IMR-90 (cell line): ENCODE measurements at regions not wholly inside any gene's neighbourhood (a gene's known extent, or its start where the extent isn't known, plus 50 kb on each side); places are given as distances from the start of the nearest gene placed in this dataset.

Source experiments
- ATAC-seq: fragments of 200-7000 bp; cut with Tn5 transposase; 2 replicates; pipeline ENCODE4 v1.9.1; 2020; ENCODE audit warnings: low read depth, mild to moderate bottlenecking, moderate library complexity
- BruUV-seq: library from RNA; stranded (reverse); fragments of 400-500 nt; replicated peaks from 2 replicates; lab custom pipeline; 2021; lab: Mats Ljungman, UMichigan
- CTCF ChIA-PET: fragments of 300-600 bp; formaldehyde crosslinking; extraction: SDS; loops from one replicate; lab custom pipeline; 2021; ENCODE audit warnings: antibody characterized with exemption; lab: Yijun Ruan, JAX
- POLR2A ChIA-PET: fragments of 300-600 bp; sonication (Branson Sonifier 250); formaldehyde crosslinking; loops from one replicate; lab custom pipeline; 2022; ENCODE audit warnings: antibody characterized with exemption; ENCODE audit not compliant: unreplicated experiment; lab: Charles Lee
- DNase-seq: peaks from one replicate; pipeline ENCODE4 v3.0.0; 2013
- H2AFZ ChIP-seq: replicated peaks from 2 replicates; pipeline ENCODE3; 2013; ENCODE audit warnings: low read length, mild to moderate bottlenecking; ENCODE audit not compliant: poor library complexity
- H2AK5ac ChIP-seq: 2 replicates; pipeline ENCODE4 v1.6.1; 2013; ENCODE audit warnings: low read depth, low read length, inconsistent platforms
- H2AK9ac ChIP-seq: replicated peaks from 2 replicates; pipeline ENCODE3; 2013; ENCODE audit warnings: mild to moderate bottlenecking, low read depth, low read length, moderate library complexity; ENCODE audit not compliant: poor library complexity
- H2BK120ac ChIP-seq: 2 replicates; pipeline ENCODE4 v1.6.1; 2013; ENCODE audit warnings: low read depth, low read length, inconsistent platforms
- H2BK15ac ChIP-seq: 3 replicates; pipeline ENCODE4 v1.6.1; 2013; ENCODE audit warnings: low read depth, low read length, inconsistent platforms
- H2BK20ac ChIP-seq: 2 replicates; pipeline ENCODE4 v1.6.1; 2013; ENCODE audit warnings: low read depth, mild to moderate bottlenecking, inconsistent platforms, low read length, moderate library complexity
- H2BK5ac ChIP-seq: 2 replicates; pipeline ENCODE4 v1.6.1; 2013; ENCODE audit warnings: mild to moderate bottlenecking, low read depth, low read length, inconsistent platforms; ENCODE audit not compliant: poor library complexity, severe bottlenecking
- H3K14ac ChIP-seq: replicated peaks from 2 replicates; pipeline ENCODE4 v1.6.1; 2013; ENCODE audit warnings: low read depth, low read length, inconsistent platforms
- H3K18ac ChIP-seq: 2 replicates; pipeline ENCODE4 v1.6.1; 2013; ENCODE audit warnings: low read depth, low read length, control low read depth
- H3K23ac ChIP-seq: 2 replicates; pipeline ENCODE4 v1.6.1; 2013; ENCODE audit warnings: low read depth, low read length, inconsistent platforms
- H3K27ac ChIP-seq: 2 replicates; pipeline ENCODE4 v1.5.1; 2013; ENCODE audit warnings: mild to moderate bottlenecking, control low read depth, low read length; ENCODE audit not compliant: insufficient read depth
- H3K27me3 ChIP-seq: 2 replicates; pipeline ENCODE4 v1.6.1; 2013; ENCODE audit warnings: low read length; ENCODE audit not compliant: control insufficient read depth, insufficient read depth
- H3K36me3 ChIP-seq: 2 replicates; pipeline ENCODE4 v1.6.1; 2013; ENCODE audit warnings: low read length, mixed read lengths; ENCODE audit not compliant: control insufficient read depth, insufficient read depth
- H3K4ac ChIP-seq: 2 replicates; pipeline ENCODE4 v1.6.1; 2013; ENCODE audit warnings: low read depth, low read length, inconsistent platforms
- H3K4me1 ChIP-seq: 2 replicates; pipeline ENCODE4 v1.6.1; 2013; ENCODE audit warnings: low read length, mixed read lengths; ENCODE audit not compliant: control insufficient read depth, insufficient read depth
- H3K4me2 ChIP-seq: 2 replicates; pipeline ENCODE4 v1.6.1; 2013; ENCODE audit warnings: low read depth, mild to moderate bottlenecking, control low read depth, low read length, moderate library complexity
- H3K4me3 ChIP-seq: 2 replicates; pipeline ENCODE4 v1.5.1; 2013; ENCODE audit warnings: low read depth, mild to moderate bottlenecking, control low read depth, low read length, moderate library complexity; ENCODE audit not compliant: insufficient read depth
- H3K56ac ChIP-seq: 2 replicates; pipeline ENCODE4 v1.6.1; 2013; ENCODE audit warnings: low read length, inconsistent platforms; ENCODE audit not compliant: insufficient read depth; ENCODE audit errors: extremely low read depth
- H3K79me1 ChIP-seq, 2 experiments: 2 replicates each; pipeline ENCODE4 v1.6.1; 2013; ENCODE audit warnings: low read length in 2 of 2, inconsistent platforms in 1 of 2, low read depth in 1 of 2
- H3K9ac ChIP-seq: 2 replicates; pipeline ENCODE4 v1.6.1; 2013; ENCODE audit warnings: low read depth, low read length, control low read depth
- H3K9me1 ChIP-seq: 2 replicates; pipeline ENCODE4 v1.6.1; 2013; ENCODE audit warnings: low read length, inconsistent platforms; ENCODE audit not compliant: insufficient read depth
- H3K9me3 ChIP-seq: 2 replicates; pipeline ENCODE4 v1.6.1; 2013; ENCODE audit warnings: low read length; ENCODE audit not compliant: control insufficient read depth, insufficient read depth
- H4K20me1 ChIP-seq: 2 replicates; pipeline ENCODE4 v1.6.1; 2013; ENCODE audit warnings: low read length, inconsistent platforms; ENCODE audit not compliant: insufficient read depth
- H4K5ac ChIP-seq: 2 replicates; pipeline ENCODE4 v1.6.1; 2013; ENCODE audit warnings: mild to moderate bottlenecking, low read depth, low read length, control low read depth
- H4K8ac ChIP-seq, 2 experiments: 2 replicates each; pipeline ENCODE4 v1.6.1; 2013; ENCODE audit warnings: low read depth in 2 of 2, low read length in 2 of 2, control low read depth in 1 of 2, inconsistent platforms in 1 of 2
- H4K91ac ChIP-seq: 2 replicates; pipeline ENCODE4 v1.6.1; 2013; ENCODE audit warnings: low read depth, low read length, inconsistent platforms; ENCODE audit not compliant: insufficient read depth
- BHLHE40 ChIP-seq: fragments of 150-350 bp; IDR thresholded peaks from 2 replicates; pipeline ENCODE4 v1.6.1; 2016; ENCODE audit warnings: mild to moderate bottlenecking, low read depth, low read length
- CEBPB ChIP-seq: IDR thresholded peaks from 2 replicates; pipeline ENCODE4 v1.6.1; 2012; ENCODE audit warnings: low read depth, low read length, improper control_type of control experiment
- CHD1 ChIP-seq: IDR thresholded peaks from 2 replicates; pipeline ENCODE4 v1.6.1; 2012; ENCODE audit warnings: low read depth, low read length, improper control_type of control experiment
- FOS ChIP-seq: fragments of 150-350 bp; IDR thresholded peaks from 2 replicates; pipeline ENCODE4 v1.6.1; 2016; ENCODE audit warnings: low read depth, low read length
- MAFK ChIP-seq: IDR thresholded peaks from 2 replicates; pipeline ENCODE4 v1.6.1; 2012; ENCODE audit warnings: low read depth, low read length, improper control_type of control experiment
- MAZ ChIP-seq: IDR thresholded peaks from 2 replicates; pipeline ENCODE4 v1.6.1; 2012; ENCODE audit warnings: low read depth, mild to moderate bottlenecking, low read length, improper control_type of control experiment, moderate library complexity, borderline replicate concordance
- MXI1 ChIP-seq: IDR thresholded peaks from 2 replicates; pipeline ENCODE4 v1.6.1; 2012; ENCODE audit warnings: low read depth, mild to moderate bottlenecking, low read length, moderate library complexity, borderline replicate concordance
- NFE2L2 ChIP-seq: fragments of 150-350 bp; IDR thresholded peaks from 2 replicates; pipeline ENCODE4 v1.6.1; 2016; ENCODE audit warnings: low read depth, mild to moderate bottlenecking, low read length
- POLR2A ChIP-seq: IDR thresholded peaks from 2 replicates; pipeline ENCODE4 v1.6.1; 2012; ENCODE audit warnings: mild to moderate bottlenecking, low read depth, low read length
- RAD21 ChIP-seq: IDR thresholded peaks from 2 replicates; pipeline ENCODE4 v1.6.1; 2012; ENCODE audit warnings: low read length, improper control_type of control experiment
- RCOR1 ChIP-seq: IDR thresholded peaks from 2 replicates; pipeline ENCODE4 v1.6.1; 2012; ENCODE audit warnings: mild to moderate bottlenecking, low read length, improper control_type of control experiment; ENCODE audit not compliant: insufficient replicate concordance
- RFX5 ChIP-seq: IDR thresholded peaks from 2 replicates; pipeline ENCODE4 v1.8.0; 2012; ENCODE audit warnings: low read depth, mild to moderate bottlenecking, low read length, moderate library complexity
- SMC3 ChIP-seq: fragments of 150-350 bp; IDR thresholded peaks from 2 replicates; pipeline ENCODE4 v1.6.1; 2016; ENCODE audit warnings: low read depth, mild to moderate bottlenecking, antibody characterized with exemption, low read length, moderate library complexity
- USF2 ChIP-seq: fragments of 150-350 bp; IDR thresholded peaks from 2 replicates; pipeline ENCODE4 v1.6.1; 2017; ENCODE audit warnings: mild to moderate bottlenecking, antibody characterized with exemption, low read length, low read depth
- WGBS, 2 experiments: methylation state at CpG; one replicate each; pipeline versions ENCODE4 v1.1.5 to v1.1.7; 2013; ENCODE audit warnings: missing lambda C conversion rate in 2 of 2; ENCODE audit not compliant: insufficient read length in 1 of 2; ENCODE audit errors: extremely low coverage in 2 of 2; 5-methylcytosine and 5-hydroxymethylcytosine counted together
- dilution Hi-C: fragments of 300-500 bp; cut with HindIII; formaldehyde crosslinking; loops from one replicate; pipeline ENCODE4 v1.14.3; 2018; ENCODE audit warnings: low sequenced_read_pairs; ENCODE audit not compliant: unreplicated experiment
- in situ Hi-C: fragments of 300-500 bp; cut with MboI; formaldehyde crosslinking; loops from 3 replicates; pipeline ENCODE4 v1.14.3; 2019; ENCODE audit warnings: low sequenced_read_pairs, inconsistent platforms, mixed read lengths
- intact Hi-C: fragments of 100-400 bp; cut with micrococcal nuclease; formaldehyde crosslinking; loops from 2 replicates; pipeline ENCODE4 v1.10.0; 2022
- TF ChIP-seq, protein P1 (sequence below): conservative IDR thresholded peaks from 2 replicates; pipeline ENCODE4 v1.5.1; 2012; ENCODE audit warnings: mild to moderate bottlenecking, low read depth, low read length, improper control_type of control experiment
- TF ChIP-seq, protein P2 (sequence below): fragments of 150-350 bp; IDR thresholded peaks from 2 replicates; pipeline ENCODE4 v1.6.1; 2016; ENCODE audit warnings: low read depth, mild to moderate bottlenecking, low read length, moderate library complexity, borderline replicate concordance

- no peak overlapping the region for H2AK9ac ChIP-seq
- POLR2A ChIA-PET = no interaction called here
Observed at GRCh38 chr6:12480379-12480778, 190.2 kb downstream of the EDN1 start.

More at GRCh38 chr6:12480379-12480778, 190.2 kb downstream of the EDN1 start:
- H2BK5ac ChIP-seq = peak overlapping the region; percentile 49
- no peak for TF ChIP-seq MAFK
- no peak for TF ChIP-seq RFX5
- TF ChIP-seq BHLHE40 = no peak
- TF ChIP-seq CHD1 = no peak
- no peak for TF ChIP-seq NFE2L2
- no peak for TF ChIP-seq SMC3
- no peak for TF ChIP-seq CEBPB
- TF ChIP-seq USF2 = no peak
- TF ChIP-seq, protein P1, sequence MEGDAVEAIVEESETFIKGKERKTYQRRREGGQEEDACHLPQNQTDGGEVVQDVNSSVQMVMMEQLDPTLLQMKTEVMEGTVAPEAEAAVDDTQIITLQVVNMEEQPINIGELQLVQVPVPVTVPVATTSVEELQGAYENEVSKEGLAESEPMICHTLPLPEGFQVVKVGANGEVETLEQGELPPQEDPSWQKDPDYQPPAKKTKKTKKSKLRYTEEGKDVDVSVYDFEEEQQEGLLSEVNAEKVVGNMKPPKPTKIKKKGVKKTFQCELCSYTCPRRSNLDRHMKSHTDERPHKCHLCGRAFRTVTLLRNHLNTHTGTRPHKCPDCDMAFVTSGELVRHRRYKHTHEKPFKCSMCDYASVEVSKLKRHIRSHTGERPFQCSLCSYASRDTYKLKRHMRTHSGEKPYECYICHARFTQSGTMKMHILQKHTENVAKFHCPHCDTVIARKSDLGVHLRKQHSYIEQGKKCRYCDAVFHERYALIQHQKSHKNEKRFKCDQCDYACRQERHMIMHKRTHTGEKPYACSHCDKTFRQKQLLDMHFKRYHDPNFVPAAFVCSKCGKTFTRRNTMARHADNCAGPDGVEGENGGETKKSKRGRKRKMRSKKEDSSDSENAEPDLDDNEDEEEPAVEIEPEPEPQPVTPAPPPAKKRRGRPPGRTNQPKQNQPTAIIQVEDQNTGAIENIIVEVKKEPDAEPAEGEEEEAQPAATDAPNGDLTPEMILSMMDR = no peak
- no peak for TF ChIP-seq POLR2A
- TF ChIP-seq MAZ = no peak
- TF ChIP-seq MXI1 = no peak
- TF ChIP-seq FOS = no peak
- TF ChIP-seq RCOR1 = no peak
- TF ChIP-seq RAD21 = no peak
- TF ChIP-seq, protein P2, sequence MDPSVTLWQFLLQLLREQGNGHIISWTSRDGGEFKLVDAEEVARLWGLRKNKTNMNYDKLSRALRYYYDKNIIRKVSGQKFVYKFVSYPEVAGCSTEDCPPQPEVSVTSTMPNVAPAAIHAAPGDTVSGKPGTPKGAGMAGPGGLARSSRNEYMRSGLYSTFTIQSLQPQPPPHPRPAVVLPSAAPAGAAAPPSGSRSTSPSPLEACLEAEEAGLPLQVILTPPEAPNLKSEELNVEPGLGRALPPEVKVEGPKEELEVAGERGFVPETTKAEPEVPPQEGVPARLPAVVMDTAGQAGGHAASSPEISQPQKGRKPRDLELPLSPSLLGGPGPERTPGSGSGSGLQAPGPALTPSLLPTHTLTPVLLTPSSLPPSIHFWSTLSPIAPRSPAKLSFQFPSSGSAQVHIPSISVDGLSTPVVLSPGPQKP = no peak
- in situ Hi-C loops (no loop called here), dilution Hi-C loops (no loop called here), intact Hi-C loops (loop anchor here (5.0 kb wide), 1 partner anchor 122 kb away; no protein-coding TSS in a partner anchor)
- DNase-seq (no peak), ATAC-seq (no peak)
- H3K27me3 ChIP-seq = no peaks in the 10 kb centered on the region
- peak overlapping the region in 1 of 2 experiments; percentile 82; a peak in 1 of 4 replicates for H4K8ac ChIP-seq
- H3K27ac ChIP-seq = no peak overlapping the region
- H3K4me1 ChIP-seq = peaks cover 6% of the 10 kb centered on the region; the same call in 1 of the 2 replicates
- no peak overlapping the region for H2AFZ ChIP-seq
- H3K36me3 ChIP-seq = no peaks in the 10 kb centered on the region
- no TSS peak for BruUV-seq
- peak overlapping the region; percentile 37; the same call in 1 of the 2 replicates for H3K18ac ChIP-seq
- H2BK20ac ChIP-seq = peak overlapping the region; percentile 94
- H3K4me2 ChIP-seq = no peak overlapping the region
- H3K4me3 ChIP-seq = no peak overlapping the region
- peak overlapping the region; percentile 65; the same call in 1 of the 2 replicates for H3K14ac ChIP-seq
- H3K4ac ChIP-seq = peak overlapping the region; percentile 82
- 0 out of 2 replicates have a peak overlapping the region, but pooled peaks have one; percentile 7 for H3K56ac ChIP-seq
- WGBS, 2 experiments = no CpG with 5 or more reads among the region's 3 CpGs
- peak overlapping the region; percentile 54; the same call in 1 of the 2 replicates for H4K5ac ChIP-seq
- no peak overlapping the region for H3K9ac ChIP-seq
- CTCF ChIA-PET = no interaction called here
- H3K9me1 ChIP-seq = no peaks in the 10 kb centered on the region
- no peaks in the 10 kb centered on the region for H3K9me3 ChIP-seq
- H2AK5ac ChIP-seq = no peak overlapping the region; the same call in 1 of the 2 replicates
- no peaks in the 10 kb centered on the region for H4K20me1 ChIP-seq
- H2BK120ac ChIP-seq = peak overlapping the region; percentile 87
- H3K23ac ChIP-seq = no peak overlapping the region
- 0 out of 3 replicates have a peak overlapping the region, but pooled peaks have one; percentile 15 for H2BK15ac ChIP-seq
- no peak overlapping the region; the same call in 1 of the 2 replicates for H4K91ac ChIP-seq
- no peaks in the 10 kb centered on the region for H3K79me1 ChIP-seq
